K562 (cell line): ENCODE measurements at regions not wholly inside any gene's neighbourhood (a gene's known extent, or its start where the extent isn't known, plus 50 kb on each side); places are given as distances from the start of the nearest gene placed in this dataset.

Source experiments
- ATAC-seq: fragments of 200-7000 bp; cut with Tn5 transposase; 3 replicates; pipeline ENCODE4 v1.9.1; 2020; ENCODE audit warnings: moderate library complexity
- BruUV-seq: library from RNA; stranded (reverse); fragments of 400-500 nt; replicated peaks from 2 replicates; lab custom pipeline; 2021; lab: Mats Ljungman, UMichigan
- CTCF ChIA-PET: fragments of 300-600 bp; formaldehyde crosslinking; extraction: SDS; loops from one replicate; lab custom pipeline; 2021; ENCODE audit warnings: low intra/inter-chr PET ratio; lab: Yijun Ruan, JAX
- POLR2A ChIA-PET: fragments of 300-600, 350-650 bp; sonication (Branson Sonifier 250); formaldehyde crosslinking; extraction: SDS; loops from one replicate; lab custom pipeline; 2021; ENCODE audit warnings: antibody characterized with exemption, inconsistent platforms; lab: Yijun Ruan, JAX
- DNase-seq, 4 experiments: peaks; one replicate each; pipeline versions ENCODE4 v3.0.0 to v3.0.0-alpha.2; 2011 to 2018; ENCODE audit warnings: low spot score in 3 of 4, mixed read lengths in 3 of 4; ENCODE audit errors: extremely low read depth in 1 of 4
- FAIRE-seq: peaks from 2 replicates; lab custom pipeline; 2011; peaks lifted over from hg19 to GRCh38; lab: Jason Lieb, UNC
- H2AFZ ChIP-seq: 2 replicates; pipeline ENCODE4 v1.6.0; 2011; ENCODE audit warnings: low read depth, low read length, control low read depth, inconsistent platforms
- H3K27ac ChIP-seq: fragments of 200-600 bp; 3 replicates; pipeline ENCODE4 v1.8.0; 2011; ENCODE audit warnings: low read depth, mild to moderate bottlenecking, control low read depth, inconsistent platforms, low read length, moderate library complexity, mixed read lengths; ENCODE audit errors: extremely low read depth
- H3K27me3 ChIP-seq, 2 experiments: fragments of 300-600 bp in 1 of 2; 2 replicates in 1 of 2; 3 replicates in 1 of 2; pipeline versions ENCODE4 v1.6.0 to v1.8.0; 2011; ENCODE audit warnings: inconsistent platforms in 2 of 2, low read length in 2 of 2, mild to moderate bottlenecking in 1 of 2, mixed read lengths in 1 of 2, moderate library complexity in 1 of 2; ENCODE audit not compliant: control insufficient read depth in 2 of 2, insufficient read depth in 2 of 2
- H3K36me3 ChIP-seq: fragments of 300-600 bp; 3 replicates; pipeline ENCODE4 v1.8.0; 2011; ENCODE audit warnings: mild to moderate bottlenecking, low read length, inconsistent platforms; ENCODE audit not compliant: control insufficient read depth, insufficient read depth
- H3K4me1 ChIP-seq, 2 experiments: fragments of 200-600 bp in 1 of 2; replicated peaks in 1 of 2; 2 replicates in 1 of 2; 3 replicates in 1 of 2; pipeline versions ENCODE4 v1.5.1 to v1.8.0; 2011; ENCODE audit warnings: inconsistent platforms in 2 of 2, low read length in 2 of 2, mild to moderate bottlenecking in 1 of 2, mixed read lengths in 1 of 2, moderate library complexity in 1 of 2; ENCODE audit not compliant: control insufficient read depth in 2 of 2, insufficient read depth in 2 of 2
- H3K4me2 ChIP-seq: 2 replicates; pipeline ENCODE4 v1.6.1; 2011; ENCODE audit warnings: low read length, control low read depth, inconsistent platforms, mixed read lengths; ENCODE audit not compliant: insufficient read depth
- H3K4me3 ChIP-seq: fragments of 200-600 bp; sonication (generic), shearing (Covaris generic); 2 replicates; pipeline ENCODE4 v1.5.1; 2016; ENCODE audit warnings: control low read depth, inconsistent platforms
- H3K79me2 ChIP-seq: fragments of 200-600 bp; 3 replicates; pipeline ENCODE4 v1.8.0; 2011; ENCODE audit warnings: low read length, inconsistent platforms; ENCODE audit not compliant: control insufficient read depth, insufficient read depth
- H3K9ac ChIP-seq, 2 experiments: 2 replicates each; pipeline versions ENCODE4 v1.6.0 to v1.6.1; 2011; ENCODE audit warnings: low read depth in 2 of 2, low read length in 2 of 2, control low read depth in 1 of 2, inconsistent platforms in 1 of 2, mild to moderate bottlenecking in 1 of 2, mixed read lengths in 1 of 2; ENCODE audit not compliant: insufficient read depth in 1 of 2
- H3K9me1 ChIP-seq: one replicate; pipeline ENCODE4 v1.6.0; 2011; ENCODE audit warnings: inconsistent platforms, mild to moderate bottlenecking, low read length, moderate library complexity; ENCODE audit not compliant: control insufficient read depth, insufficient read depth
- H3K9me3 ChIP-seq: replicated peaks from 2 replicates; pipeline ENCODE4 v1.5.1; 2011; ENCODE audit warnings: low read depth, low read length, inconsistent platforms; ENCODE audit not compliant: control insufficient read depth, insufficient read depth
- H4K20me1 ChIP-seq: replicated peaks from 2 replicates; pipeline ENCODE4 v1.6.1; 2011; ENCODE audit warnings: low read length, inconsistent platforms, mixed read lengths; ENCODE audit not compliant: control insufficient read depth, insufficient read depth
- ARID1B ChIP-seq: fragments of 450-650 bp; IDR thresholded peaks from 2 replicates; pipeline ENCODE4 v1.6.1; 2016; ENCODE audit warnings: antibody characterized with exemption, mild to moderate bottlenecking, inconsistent platforms
- BDP1 ChIP-seq: IDR thresholded peaks from 3 replicates; pipeline ENCODE4 v1.6.1; 2011; ENCODE audit not compliant: insufficient read length, insufficient read depth
- C11orf30 ChIP-seq: fragments of 450-650 bp; IDR thresholded peaks from 2 replicates; pipeline ENCODE4 v1.6.1; 2016; ENCODE audit warnings: low read depth, mild to moderate bottlenecking
- CBX2 ChIP-seq: fragments of 200-600 bp; sonication (generic); IDR thresholded peaks from one replicate; pipeline ENCODE4 v1.6.1; 2012; ENCODE audit warnings: mild to moderate bottlenecking, low read length, inconsistent platforms; ENCODE audit not compliant: insufficient read depth, poor library complexity, severe bottlenecking
- GTF2A2 ChIP-seq: IDR thresholded peaks from 2 replicates; pipeline ENCODE4 v1.6.1; 2016; ENCODE audit warnings: mild to moderate bottlenecking, missing genetic modification characterization, missing compliant biosample characterization
- HDAC8 ChIP-seq: fragments of 450-650 bp; IDR thresholded peaks from 2 replicates; pipeline ENCODE4 v1.6.1; 2016; ENCODE audit warnings: mild to moderate bottlenecking, missing genetic modification characterization, moderate library complexity, missing compliant biosample characterization
- KAT8 ChIP-seq: fragments of 450-650 bp; IDR thresholded peaks from 2 replicates; pipeline ENCODE4 v1.6.1; 2016; ENCODE audit warnings: low read depth, mild to moderate bottlenecking
- MED1 ChIP-seq: sonication (generic); formaldehyde crosslinking; IDR thresholded peaks from 2 replicates; pipeline ENCODE4 v1.8.1; 2023; ENCODE audit warnings: missing genetic modification reagents, borderline replicate concordance
- PHTF2 ChIP-seq: fragments of 250-450 bp; sonication (Bioruptor Pico); IDR thresholded peaks from 2 replicates; pipeline ENCODE4 v1.5.0; 2021; ENCODE audit warnings: mild to moderate bottlenecking
- SLC30A9 ChIP-seq: fragments of 250-450 bp; sonication (Bioruptor Pico); IDR thresholded peaks from 2 replicates; pipeline ENCODE4 v1.8.0; 2022; ENCODE audit warnings: mild to moderate bottlenecking, moderate library complexity
- STAT5B ChIP-seq: fragments of 250-450 bp; sonication (Bioruptor Pico); IDR thresholded peaks from 2 replicates; pipeline ENCODE4 v1.8.0; 2021; ENCODE audit warnings: mild to moderate bottlenecking, inconsistent platforms
- TCF3 ChIP-seq: sonication (generic); formaldehyde crosslinking; IDR thresholded peaks from 2 replicates; pipeline ENCODE4 v1.4.0; 2020; ENCODE audit warnings: mild to moderate bottlenecking, missing genetic modification reagents
- TSC22D4 ChIP-seq: fragments of 450-650 bp; IDR thresholded peaks from 2 replicates; pipeline ENCODE4 v1.6.1; 2016; ENCODE audit warnings: missing genetic modification characterization, missing biosample characterization, control low read depth
- ZNF24 ChIP-seq: fragments of 450-650 bp; IDR thresholded peaks from 2 replicates; pipeline ENCODE4 v1.6.1; 2016
- ZNF583 ChIP-seq: fragments of 250-450 bp; sonication (Bioruptor Pico); IDR thresholded peaks from 2 replicates; pipeline ENCODE4 v1.4.0; 2020
- ZNF668 ChIP-seq: fragments of 250-450 bp; sonication (Bioruptor Pico); IDR thresholded peaks from 2 replicates; pipeline ENCODE4 v1.8.0; 2022; ENCODE audit warnings: mild to moderate bottlenecking, inconsistent platforms
- WGBS: fragments of 100-300 bp; shearing (Covaris generic); methylation state at CpG from one replicate; pipeline ENCODE4 v1.1.6; 2016; ENCODE audit warnings: low coverage, mixed read lengths; ENCODE audit not compliant: insufficient coverage; ENCODE audit errors: missing lambda C conversion rate; 5-methylcytosine and 5-hydroxymethylcytosine counted together
- in situ Hi-C: fragments of 300-500 bp; cut with MboI; formaldehyde crosslinking; loops from 4 replicates; pipeline ENCODE4 v1.15.0; 2018; ENCODE audit warnings: inconsistent platforms, mixed read lengths
- intact Hi-C: fragments of 100-400 bp; cut with micrococcal nuclease; formaldehyde crosslinking; loops from 2 replicates; pipeline ENCODE4 v1.14.2; 2022
- TF ChIP-seq, protein P1 (sequence below): fragments of 250-450 bp; sonication (Bioruptor Pico); IDR thresholded peaks from 2 replicates; pipeline ENCODE4 v1.5.0; 2020; ENCODE audit warnings: mild to moderate bottlenecking, borderline replicate concordance

DNA sequence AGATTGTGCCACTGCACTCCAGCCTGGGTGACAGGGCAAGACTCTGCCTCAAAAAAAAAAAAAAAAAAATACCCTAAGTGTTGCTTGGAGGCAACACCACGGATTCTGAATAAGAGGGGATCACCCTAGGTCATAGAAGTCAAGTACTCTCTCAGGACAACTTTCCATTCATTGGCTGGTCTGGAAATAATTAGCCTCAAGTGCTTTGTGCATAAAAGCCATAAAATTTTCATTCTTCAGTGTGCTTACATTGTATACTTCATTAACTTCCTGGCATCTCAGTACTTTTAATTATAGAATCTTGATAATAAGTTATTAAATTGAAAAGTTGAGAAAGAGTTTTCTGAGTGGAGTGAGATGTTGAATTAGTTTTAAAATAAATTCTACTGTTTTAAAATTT is 876.1 kb upstream of the FAM98A start (continued):
- TF ChIP-seq PHTF2 (no peak), TSC22D4 (tag) (no peak)
- TF ChIP-seq, protein P1, sequence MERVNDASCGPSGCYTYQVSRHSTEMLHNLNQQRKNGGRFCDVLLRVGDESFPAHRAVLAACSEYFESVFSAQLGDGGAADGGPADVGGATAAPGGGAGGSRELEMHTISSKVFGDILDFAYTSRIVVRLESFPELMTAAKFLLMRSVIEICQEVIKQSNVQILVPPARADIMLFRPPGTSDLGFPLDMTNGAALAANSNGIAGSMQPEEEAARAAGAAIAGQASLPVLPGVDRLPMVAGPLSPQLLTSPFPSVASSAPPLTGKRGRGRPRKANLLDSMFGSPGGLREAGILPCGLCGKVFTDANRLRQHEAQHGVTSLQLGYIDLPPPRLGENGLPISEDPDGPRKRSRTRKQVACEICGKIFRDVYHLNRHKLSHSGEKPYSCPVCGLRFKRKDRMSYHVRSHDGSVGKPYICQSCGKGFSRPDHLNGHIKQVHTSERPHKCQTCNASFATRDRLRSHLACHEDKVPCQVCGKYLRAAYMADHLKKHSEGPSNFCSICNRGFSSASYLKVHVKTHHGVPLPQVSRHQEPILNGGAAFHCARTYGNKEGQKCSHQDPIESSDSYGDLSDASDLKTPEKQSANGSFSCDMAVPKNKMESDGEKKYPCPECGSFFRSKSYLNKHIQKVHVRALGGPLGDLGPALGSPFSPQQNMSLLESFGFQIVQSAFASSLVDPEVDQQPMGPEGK (CRISPR knock-in tag) = no peak

- Histone ChIP-seq H3K9me1 (no peaks in the 10 kb centered on the region), H3K27me3 (no peaks in the 10 kb centered on the region), H3K4me2 (no peak overlapping the region), H3K27ac (no peak overlapping the region), H3K79me2 (no peaks in the 10 kb centered on the region), H2AFZ (no peak overlapping the region), H3K9me3 (no peaks in the 10 kb centered on the region), H3K4me1 (no peaks in the 10 kb centered on the region), H3K36me3 (no peaks in the 10 kb centered on the region), H4K20me1 (no peaks in the 10 kb centered on the region), H3K9ac (no peak overlapping the region), H3K4me3 (no peak overlapping the region)
- 0% methylated on average over 1 of the region's 1 CpG for WGBS
- ATAC-seq = no peak
- no TSS peak for BruUV-seq
- TF ChIP-seq HDAC8 (tag) (no peak), ARID1B (no peak), GTF2A2 (no peak), TCF3 (no peak), C11orf30 (no peak), MED1 (CRISPR knock-in tag) (no peak), ZNF24 (no peak), STAT5B (CRISPR knock-in tag) (no peak), ZNF668 (CRISPR knock-in tag) (no peak), ZNF583 (no peak), CBX2 (no peak), SLC30A9 (no peak), KAT8 (no peak), BDP1 (no peak)
- DNase-seq = no peak
- ChIA-PET POLR2A (no interaction called here), CTCF (no interaction called here)
- in situ Hi-C loops = no loop called here
- FAIRE-seq = no peak
- intact Hi-C loops = no loop called here
Observed at GRCh38 chr2:34474646-34475045, 875.5 kb upstream of the FAM98A start.
